Keratinocyte (primary cell): ENCODE measurements at regions not wholly inside any gene's neighbourhood (a gene's known extent, or its start where the extent isn't known, plus 50 kb on each side); places are given as distances from the start of the nearest gene placed in this dataset.

ENCODE experiments used
- DNase-seq: peaks from one replicate; pipeline ENCODE4 v3.0.0-alpha.2; 2011; ENCODE audit warnings: low read depth, missing footprints, low spot score
- FAIRE-seq: peaks from 2 replicates; lab custom pipeline; 2011; peaks lifted over from hg19 to GRCh38; lab: Jason Lieb, UNC
- H2AFZ ChIP-seq: 2 replicates; pipeline ENCODE4 v1.6.0; 2012; ENCODE audit warnings: low read length, control low read depth, inconsistent platforms; ENCODE audit not compliant: control insufficient read depth
- H3K27ac ChIP-seq: 2 replicates; pipeline ENCODE4 v1.5.1; 2011; ENCODE audit warnings: low read length; ENCODE audit not compliant: control insufficient read depth, insufficient read depth
- H3K27me3 ChIP-seq: 3 replicates; pipeline ENCODE4 v1.6.0; 2011; ENCODE audit warnings: low read length; ENCODE audit not compliant: control insufficient read depth, insufficient read depth; ENCODE audit errors: extremely low read depth
- H3K36me3 ChIP-seq, 2 experiments: 2 replicates in 1 of 2; 3 replicates in 1 of 2; pipeline ENCODE4 v1.5.1; 2011; ENCODE audit warnings: low read length in 2 of 2, mild to moderate bottlenecking in 1 of 2; ENCODE audit not compliant: control insufficient read depth in 2 of 2, insufficient read depth in 2 of 2; ENCODE audit errors: extremely low read depth in 1 of 2
- H3K4me1 ChIP-seq: 3 replicates; pipeline ENCODE4 v1.5.1; 2011; ENCODE audit warnings: low read length; ENCODE audit not compliant: control insufficient read depth, insufficient read depth; ENCODE audit errors: extremely low read depth
- H3K4me2 ChIP-seq: 3 replicates; pipeline ENCODE4 v1.6.0; 2011; ENCODE audit warnings: low read depth, low read length; ENCODE audit not compliant: control insufficient read depth, insufficient read depth; ENCODE audit errors: extremely low read depth
- H3K4me3 ChIP-seq, 3 experiments: fragments of 200-600 bp in 1 of 3; sonication (generic) in 1 of 3; 2 replicates in 2 of 3; 3 replicates in 1 of 3; pipeline ENCODE4 v1.5.1; 2011 to 2016; ENCODE audit warnings: low read length in 3 of 3, mild to moderate bottlenecking in 3 of 3, control low read depth in 2 of 3, inconsistent platforms in 1 of 3, low read depth in 1 of 3, mixed read lengths in 1 of 3, mixed run types in 1 of 3, moderate library complexity in 1 of 3; ENCODE audit not compliant: control insufficient read depth in 2 of 3, insufficient read depth in 2 of 3; ENCODE audit errors: extremely low read depth in 1 of 3
- H3K79me2 ChIP-seq: 2 replicates; pipeline ENCODE4 v1.6.0; 2012; ENCODE audit warnings: low read length; ENCODE audit not compliant: control insufficient read depth, insufficient read depth
- H3K9ac ChIP-seq: 3 replicates; pipeline ENCODE4 v1.6.0; 2011; ENCODE audit warnings: low read length; ENCODE audit not compliant: control insufficient read depth, insufficient read depth; ENCODE audit errors: extremely low read depth
- H3K9me1 ChIP-seq: 3 replicates; pipeline ENCODE4 v1.6.0; 2011; ENCODE audit warnings: low read length; ENCODE audit not compliant: control insufficient read depth, insufficient read depth; ENCODE audit errors: extremely low read depth
- H3K9me3 ChIP-seq: 2 replicates; pipeline ENCODE4 v1.5.1; 2012; ENCODE audit warnings: low read depth, low read length; ENCODE audit not compliant: control insufficient read depth
- H4K20me1 ChIP-seq: 3 replicates; pipeline ENCODE4 v1.6.0; 2011; ENCODE audit warnings: low read length; ENCODE audit not compliant: control insufficient read depth, insufficient read depth; ENCODE audit errors: extremely low read depth
- CTCF ChIP-seq, 3 experiments: IDR thresholded peaks in 1 of 3; conservative IDR thresholded peaks in 1 of 3; optimal IDR thresholded peaks in 1 of 3; 2 replicates in 2 of 3; 3 replicates in 1 of 3; pipeline versions ENCODE3 to v1.5.1; 2011; ENCODE audit warnings: low read length in 3 of 3, mild to moderate bottlenecking in 3 of 3, moderate library complexity in 2 of 3, control low read depth in 1 of 3, inconsistent platforms in 1 of 3; ENCODE audit not compliant: insufficient read depth in 2 of 3; ENCODE audit errors: extremely low read depth in 1 of 3
- EZH2 ChIP-seq: IDR thresholded peaks from one replicate; pipeline ENCODE4 v1.6.1; 2012; ENCODE audit warnings: inconsistent platforms, mild to moderate bottlenecking, low read length, moderate library complexity
- dilution Hi-C: fragments of 300-500 bp; cut with MboI; formaldehyde crosslinking; loops from one replicate; pipeline ENCODE4 v1.7.0; 2020; ENCODE audit warnings: low sequenced_read_pairs; ENCODE audit not compliant: extremely low pct_ligation_motif_present

- H3K9ac ChIP-seq: no peak overlapping the region
- dilution Hi-C loops: no loop called here
- DNase-seq (no peak), FAIRE-seq (no peak)
- H3K79me2 ChIP-seq: no peaks in the 10 kb centered on the region
- TF ChIP-seq CTCF (optimal IDR thresholded peaks at IDR 0.05 in 1 of 3, IDR thresholded peaks at IDR 0.05 in 1 of 3, conservative IDR thresholded peaks at IDR 0.05 in 1 of 3; ENCODE audit: extremely low read depth in 1 of 3, insufficient read depth in 2 of 3, low read length in 3 of 3) (no peak), EZH2 (no peak)
- H3K9me1 ChIP-seq: no peaks in the 10 kb centered on the region
- peaks cover 12% of the 10 kb centered on the region for H3K27me3 ChIP-seq
- H3K4me1 ChIP-seq: peaks cover 15% of the 10 kb centered on the region
- H2AFZ ChIP-seq: no peak overlapping the region
- no peak overlapping the region for H3K4me2 ChIP-seq
- no peak overlapping the region for H3K27ac ChIP-seq
- H3K4me3 ChIP-seq: no peak overlapping the region
- H4K20me1 ChIP-seq: no peaks in the 10 kb centered on the region
- H3K9me3 ChIP-seq: no peaks in the 10 kb centered on the region
- no peaks in the 10 kb centered on the region for H3K36me3 ChIP-seq
Measured at GRCh38 chr1:22271847-22272801, 129.2 kb upstream of the WNT4 start.

GRCh38 chr1:22273686-22274681 is 131.1 kb upstream of the WNT4 start:
- Histone ChIP-seq H3K4me1 (peaks cover 15% of the 10 kb centered on the region), H3K27ac (no peak overlapping the region), H2AFZ (no peak overlapping the region), H3K27me3 (peaks cover 7% of the 10 kb centered on the region), H3K36me3 (no peaks in the 10 kb centered on the region), H4K20me1 (no peaks in the 10 kb centered on the region), H3K79me2 (no peaks in the 10 kb centered on the region), H3K9ac (no peak overlapping the region), H3K4me2 (no peak overlapping the region), H3K9me1 (no peaks in the 10 kb centered on the region), H3K9me3 (no peaks in the 10 kb centered on the region), H3K4me3 (no peak overlapping the region)
- FAIRE-seq (no peak), DNase-seq (no peak)
- TF ChIP-seq EZH2: no peak
- no peak for TF ChIP-seq CTCF (optimal IDR thresholded peaks at IDR 0.05 in 1 of 3, IDR thresholded peaks at IDR 0.05 in 1 of 3, conservative IDR thresholded peaks at IDR 0.05 in 1 of 3; ENCODE audit: extremely low read depth in 1 of 3, insufficient read depth in 2 of 3, low read length in 3 of 3)
- dilution Hi-C loops: no loop called here
